Sigmoid colon (tissue), 4 donors: ENCODE measurements at regions not wholly inside any gene's neighbourhood (a gene's known extent, or its start where the extent isn't known, plus 50 kb on each side); places are given as distances from the start of the nearest gene placed in this dataset.

Source experiments
- CTCF ChIP-seq, 4 experiments: fragments of 450-650 bp in 3 of 4; fragments of 200-600 bp in 1 of 4; IDR thresholded peaks; one replicate each; pipeline ENCODE4 v1.5.1; 2016 to 2019; ENCODE audit warnings: antibody characterized with exemption in 4 of 4, mild to moderate bottlenecking in 3 of 4, moderate library complexity in 2 of 4
- EP300 ChIP-seq, 4 donors: sonication (generic); formaldehyde crosslinking; IDR thresholded peaks; one replicate each; pipeline ENCODE4 v1.6.1; 2017; ENCODE audit warnings: antibody characterized with exemption in 4 of 4
- POLR2A ChIP-seq, 2 donors: fragments of 450-650 bp; IDR thresholded peaks; one replicate each; pipeline ENCODE4 v1.6.1; 2016; ENCODE audit warnings: antibody characterized with exemption in 2 of 2, mild to moderate bottlenecking in 2 of 2, moderate library complexity in 2 of 2
- POLR2AphosphoS5 ChIP-seq, 4 donors: sonication (generic); formaldehyde crosslinking; IDR thresholded peaks; one replicate each; pipeline ENCODE4 v1.6.1; 2017; ENCODE audit warnings: antibody characterized with exemption in 4 of 4

- TF ChIP-seq POLR2A (IDR thresholded peaks at IDR 0.05): no peak
- TF ChIP-seq CTCF (IDR thresholded peaks at IDR 0.05): no peak
- peak in 3 of 4 donors; percentile 68 to 83 (median 78) for TF ChIP-seq POLR2AphosphoS5 (IDR thresholded peaks at IDR 0.05)
- TF ChIP-seq EP300 (IDR thresholded peaks at IDR 0.05): peak in 3 of 4 donors; percentile 10 to 58 (median 39)
Observed at GRCh38 chr10:78805176-78805575, 263.6 kb upstream of the ZMIZ1 start.
